NCI-H2171 treated with DMSO at 0.1 percent for 48 hours (cell line): ENCODE measurements at regions not wholly inside any gene's neighbourhood (a gene's known extent, or its start where the extent isn't known, plus 50 kb on each side); places are given as distances from the start of the nearest gene placed in this dataset.
"Not testable (repeated sequence)": the region's sequence is repeated elsewhere in the genome, so short reads cannot be mapped to it uniquely, and the experiment has no call there.

Experiments
- DNase-seq: peaks from one replicate; lab custom pipeline; 2025; lab: John Stamatoyannopoulos, UW

- DNase-seq = no peak
Observed at GRCh38 chr2:13401312-13401711, 684.6 kb downstream of the TRIB2 start.

DNA sequence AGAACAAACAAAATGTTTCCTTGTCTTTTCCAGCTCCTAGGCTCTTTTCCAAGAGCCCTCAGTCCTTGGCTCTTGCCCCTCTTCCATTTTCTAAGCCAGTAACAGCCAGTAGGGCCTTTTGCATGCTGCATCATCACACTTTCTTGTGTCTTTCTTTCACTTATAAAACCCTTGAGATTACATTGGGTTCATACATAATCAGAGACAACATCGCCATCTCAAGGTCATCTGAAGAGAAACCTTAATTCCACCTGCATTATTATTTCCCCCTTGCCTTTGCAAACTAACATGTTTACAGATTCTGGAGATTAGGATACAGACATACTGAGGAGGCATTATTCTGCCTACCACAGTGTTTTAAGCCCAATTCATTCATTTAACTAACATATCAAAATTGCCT is 697.3 kb downstream of the TRIB2 start:
- DNase-seq = no peak

GRCh38 chr2:13414897-13415296 is 698.2 kb downstream of the TRIB2 start:
- DNase-seq = no peak

- no peak for DNase-seq
Observed at GRCh38 chr2:13433954-13434353, 717.2 kb downstream of the TRIB2 start.

GRCh38 chr2:13443554-13444261 is 727.0 kb downstream of the TRIB2 start:
- not testable (repeated sequence) for DNase-seq

DNA sequence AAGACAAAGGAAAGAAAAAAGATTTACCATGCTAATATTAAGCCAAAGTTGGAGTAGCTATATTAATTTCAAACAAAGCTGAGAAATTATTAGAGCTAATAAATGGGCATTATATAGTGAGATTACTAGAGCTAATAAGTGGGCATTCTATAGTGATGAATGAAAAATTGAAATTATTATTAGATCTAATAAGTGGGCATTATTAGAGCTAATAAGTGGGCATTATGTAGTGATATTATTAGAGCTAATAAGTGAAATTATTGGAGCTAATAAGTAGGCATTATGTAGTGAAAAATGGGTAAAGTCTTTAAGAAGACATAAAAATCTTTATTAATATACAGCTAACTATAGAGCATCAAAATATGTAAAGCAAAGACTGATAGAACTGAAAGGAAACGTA is 745.7 kb downstream of the TRIB2 start:
- no peak for DNase-seq

DNA sequence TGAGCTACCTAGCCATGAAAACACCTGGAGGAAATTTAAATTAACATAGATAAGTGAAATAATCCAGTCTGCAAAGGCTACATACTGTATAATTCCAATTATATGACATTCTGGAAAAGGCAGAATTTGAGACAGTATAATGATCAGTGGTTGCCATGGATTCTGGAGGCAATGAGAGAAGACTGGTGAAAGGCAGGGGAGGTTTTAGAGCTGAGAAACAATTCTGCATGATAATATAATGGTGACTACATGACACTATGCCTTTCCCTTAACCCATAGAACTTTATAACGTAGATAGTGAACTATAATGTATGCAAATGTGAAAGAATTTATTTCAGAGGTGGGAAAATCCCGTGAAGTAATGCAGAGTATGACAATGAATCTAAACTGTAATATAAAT is 749.3 kb downstream of the TRIB2 start:
- DNase-seq = no peak

DNA sequence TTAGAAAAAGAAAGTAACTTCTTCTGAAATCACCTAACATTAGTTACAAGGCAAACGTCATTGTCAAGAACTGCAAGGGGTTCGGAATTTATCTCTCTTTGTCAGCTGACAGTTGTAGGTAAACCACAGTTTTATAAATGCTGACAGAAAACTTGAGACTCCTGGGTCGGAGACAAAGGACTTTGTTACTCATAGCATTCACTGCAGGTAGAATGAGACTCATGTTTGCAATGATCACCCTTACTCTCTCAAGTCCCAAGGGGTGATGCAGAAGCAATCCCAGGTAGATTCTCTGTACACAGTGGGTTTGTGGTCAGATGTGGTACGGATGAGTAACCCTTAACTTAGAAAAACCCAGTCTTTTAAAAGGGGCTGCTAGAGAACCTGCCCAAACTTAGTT is 757.8 kb downstream of the TRIB2 start:
- DNase-seq = no peak

DNA sequence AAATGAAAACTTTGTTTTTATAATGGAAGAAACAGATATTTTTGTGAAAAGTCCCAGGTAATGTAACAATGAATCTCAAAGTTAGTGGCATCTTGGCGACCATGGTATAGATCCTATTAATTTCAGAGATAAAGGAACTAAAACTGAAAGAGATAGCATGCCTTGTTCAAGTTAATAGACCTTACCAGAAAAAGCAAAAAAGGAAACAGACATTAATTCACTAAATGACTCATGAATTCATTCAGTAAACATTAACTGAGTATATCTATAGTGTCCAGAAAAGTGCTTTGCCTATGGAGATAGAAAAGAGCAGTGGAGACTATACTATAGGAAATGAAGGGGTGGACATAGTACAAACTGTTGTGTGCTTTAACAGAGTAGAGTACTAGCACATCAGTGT is 763.3 kb downstream of the TRIB2 start:
- no peak for DNase-seq

DNA sequence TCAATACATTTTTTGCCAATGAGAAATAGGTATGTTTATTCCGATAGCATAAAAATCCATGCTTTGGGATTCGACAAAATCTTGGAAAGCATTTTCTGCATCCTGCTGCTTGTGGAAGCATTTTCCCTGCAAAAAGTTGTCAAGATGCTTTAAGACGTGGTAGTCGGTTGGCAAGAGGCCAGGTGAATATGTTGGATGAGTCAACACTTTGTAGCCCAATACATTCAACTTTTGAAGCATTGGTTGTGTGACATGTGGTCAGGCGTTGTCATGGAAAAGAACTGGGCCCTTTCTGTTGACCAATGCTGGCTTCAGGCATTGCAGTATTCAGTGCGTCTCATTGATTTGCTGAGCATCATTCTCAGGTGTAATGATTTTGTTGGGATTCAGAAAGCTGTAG is 764.5 kb downstream of the TRIB2 start:
- no peak for DNase-seq

DNA sequence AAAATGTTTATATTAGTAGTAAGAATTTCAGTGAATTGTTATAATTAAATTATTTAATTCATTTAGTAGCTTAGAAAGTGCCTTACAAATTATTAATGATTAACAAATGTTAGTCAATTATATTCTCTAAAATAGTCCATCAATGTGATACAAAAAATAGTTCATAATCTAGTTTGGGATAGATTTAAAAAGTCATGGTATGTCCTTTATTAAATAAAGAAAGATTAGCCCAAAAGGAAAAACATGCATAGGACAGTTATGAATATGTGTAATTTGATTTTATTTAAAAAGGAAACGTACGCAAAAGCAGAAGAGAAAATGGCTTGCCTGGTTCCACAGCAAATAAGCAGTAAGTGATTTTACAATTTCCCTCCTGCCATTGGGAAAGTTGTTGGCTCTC is 768.5 kb downstream of the TRIB2 start:
- DNase-seq = no peak

DNA sequence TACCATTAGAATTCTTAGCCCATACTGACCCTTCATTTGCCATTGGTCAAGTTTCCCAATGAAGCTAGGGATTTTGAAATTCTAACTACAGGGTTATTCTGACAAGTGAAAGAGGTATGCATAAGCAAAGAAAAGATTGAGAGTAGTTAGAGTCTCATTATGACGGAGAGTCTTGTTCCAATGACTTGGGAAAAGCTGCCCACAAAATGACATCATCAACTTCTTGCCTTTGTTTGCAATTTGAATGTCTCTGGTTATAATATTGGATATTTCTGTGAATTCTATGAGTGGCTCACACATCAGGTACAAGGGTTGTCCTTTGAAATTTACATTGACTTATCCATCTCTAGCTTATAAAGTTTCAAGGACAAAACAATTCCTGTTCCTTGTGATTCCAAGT is 772.2 kb downstream of the TRIB2 start:
- DNase-seq = no peak

DNA sequence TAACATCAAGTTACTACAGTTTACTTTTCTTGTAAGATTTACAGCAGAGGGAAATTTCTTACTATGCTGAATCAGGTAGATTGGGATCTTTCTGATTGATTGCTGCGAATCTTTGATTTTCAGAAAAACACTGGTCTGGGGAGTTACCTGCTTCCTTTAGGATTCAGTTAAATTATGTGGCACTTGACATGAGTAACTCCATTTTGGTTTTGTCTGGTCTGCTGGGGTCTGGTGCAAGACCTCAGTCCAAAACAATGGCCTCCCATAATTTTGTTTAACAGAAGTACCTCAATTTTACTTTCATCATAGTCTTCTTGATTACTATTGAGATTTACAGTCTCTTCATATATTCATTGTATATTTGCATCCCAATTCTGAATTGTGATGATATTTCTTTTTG is 775.5 kb downstream of the TRIB2 start:
- no peak for DNase-seq

- no peak for DNase-seq
Observed at GRCh38 chr2:13495051-13495450, 778.3 kb downstream of the TRIB2 start.

DNA sequence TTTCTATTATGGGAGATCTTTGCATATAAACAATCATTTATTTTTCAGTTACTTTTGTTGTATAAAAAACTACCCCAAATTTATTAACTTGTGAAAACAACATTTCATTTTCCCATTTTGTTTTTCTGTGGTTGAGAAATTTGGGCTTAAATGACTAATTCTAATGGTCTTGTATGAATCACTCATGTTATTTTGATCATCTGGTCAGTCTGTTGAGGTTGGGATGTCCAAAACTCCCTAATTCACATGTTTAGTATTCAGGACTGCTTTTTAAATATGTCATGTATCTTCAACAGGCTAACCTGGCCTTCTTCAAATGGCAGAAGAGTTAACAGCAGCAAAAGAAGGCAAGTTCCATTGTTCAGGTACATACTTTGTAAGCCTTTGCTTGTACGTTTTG is 788.1 kb downstream of the TRIB2 start:
- DNase-seq = no peak

DNA sequence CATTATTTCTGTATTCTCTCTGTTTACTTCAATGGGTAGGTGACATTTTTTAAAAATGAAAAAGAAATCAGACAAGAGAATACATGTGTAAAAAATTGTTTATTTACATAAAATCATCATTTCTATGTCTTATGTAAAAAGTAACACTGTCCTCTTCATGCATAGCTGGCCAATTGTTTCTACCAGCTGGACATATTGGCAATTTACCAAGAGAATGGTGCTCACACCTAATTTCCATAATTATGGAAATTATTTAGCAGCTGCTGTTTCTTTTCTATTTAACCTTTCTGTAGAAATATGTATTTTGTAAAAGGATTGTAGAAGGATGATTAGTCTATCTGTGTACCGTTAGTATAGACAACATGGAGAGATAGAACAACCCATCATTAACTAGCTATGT is 791.9 kb downstream of the TRIB2 start:
- no peak for DNase-seq

- DNase-seq = no peak
Observed at GRCh38 chr2:13515254-13515653, 798.5 kb downstream of the TRIB2 start.

- no peak for DNase-seq
Observed at GRCh38 chr2:13522096-13522495, 805.4 kb downstream of the TRIB2 start.

- DNase-seq = no peak
Observed at GRCh38 chr2:13522917-13523821, 806.4 kb downstream of the TRIB2 start.

DNA sequence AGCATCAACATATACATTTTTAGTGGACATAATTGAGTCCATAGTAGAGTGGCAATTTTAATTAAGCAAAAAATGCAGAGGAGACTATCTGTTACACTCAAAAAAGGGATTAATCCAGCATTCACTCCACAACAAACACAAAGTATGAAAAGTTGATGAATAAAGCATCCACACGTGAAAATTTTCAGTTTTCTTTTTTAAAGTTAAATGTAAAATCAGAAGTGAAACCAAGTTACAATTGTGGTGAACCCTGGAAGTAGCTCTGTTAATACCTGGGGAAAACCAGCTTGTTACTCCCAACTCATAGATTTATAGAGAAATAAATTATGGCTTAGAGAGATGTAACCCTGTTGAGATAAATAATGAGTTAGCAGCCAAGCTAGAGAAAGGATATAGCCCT is 807.8 kb downstream of the TRIB2 start:
- no peak for DNase-seq

DNA sequence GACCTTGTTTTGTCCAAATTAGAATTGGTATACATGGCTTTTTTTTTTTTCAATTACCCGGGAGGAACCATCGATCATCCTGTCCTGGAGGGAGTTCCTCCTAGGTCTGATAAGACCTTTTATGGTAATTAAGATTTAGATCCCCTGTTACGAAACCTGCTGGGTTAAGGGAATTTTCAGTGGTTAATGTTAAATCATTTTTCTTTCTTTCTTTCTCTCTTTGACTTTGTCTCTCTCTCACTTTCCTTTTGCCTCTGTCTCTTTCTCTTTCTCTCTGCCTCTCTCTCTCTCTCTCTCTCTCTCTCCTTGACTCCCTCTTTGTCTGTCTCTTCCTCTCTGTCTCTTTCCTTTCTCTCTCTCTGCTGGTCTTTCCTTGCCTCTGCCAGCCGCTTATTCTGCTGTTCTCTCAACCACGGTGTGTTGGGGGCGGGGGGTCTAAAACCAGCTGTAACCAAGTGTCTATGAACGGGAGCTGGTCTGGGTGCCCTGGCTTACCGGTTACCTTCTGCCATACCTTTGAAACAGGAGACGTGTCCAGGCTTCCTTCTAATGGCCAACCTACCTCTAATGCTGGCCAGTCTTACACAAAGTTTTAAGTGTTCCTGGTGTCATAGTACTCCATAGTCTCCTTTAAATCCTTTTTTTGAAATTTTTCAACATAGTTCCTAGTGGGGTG is 815.1 kb downstream of the TRIB2 start:
- DNase-seq = not testable (repeated sequence)

- not testable (repeated sequence) for DNase-seq
Observed at GRCh38 chr2:13532781-13533523, 816.2 kb downstream of the TRIB2 start.
